ENCODE measurements at regions not wholly inside any gene's neighbourhood (a gene's known extent, or its start where the extent isn't known, plus 50 kb on each side); places are given as distances from the start of the nearest gene placed in this dataset.
A peak's percentile ranks its signal among the peaks of the same experiment; 100 is the strongest.

- no peak for TF ChIP-seq CTCF (IDR thresholded peaks at IDR 0.05)
- DNase-seq (ENCODE audit: low spot score) (no peak), ATAC-seq (ENCODE audit: low FRiP score) (no peak)
Observed at GRCh38 chr18:48476550-48476917, 62.3 kb upstream of the CTIF start.

- peak in 1 of 3 donors; percentile 54 for TF ChIP-seq CTCF (IDR thresholded peaks at IDR 0.05)
- peak; percentile 71 for ATAC-seq (ENCODE audit: low FRiP score)
- DNase-seq (ENCODE audit: low spot score): no peak
Observed at GRCh38 chr18:48475635-48476549, 62.9 kb upstream of the CTIF start.

GRCh38 chr18:48473816-48474215 is 64.6 kb upstream of the ZBTB7C start:
- TF ChIP-seq CTCF (IDR thresholded peaks at IDR 0.05): no peak
- ATAC-seq (ENCODE audit: low FRiP score) (no peak), DNase-seq (ENCODE audit: low spot score) (no peak)

GRCh38 chr18:48472610-48473009 is 63.4 kb upstream of the ZBTB7C start:
- ATAC-seq (ENCODE audit: low FRiP score) (peak; percentile 8), DNase-seq (ENCODE audit: low spot score) (no peak)
- no peak for TF ChIP-seq CTCF (IDR thresholded peaks at IDR 0.05)

GRCh38 chr18:48470484-48471180 is 61.4 kb upstream of the ZBTB7C start:
- no peak for ATAC-seq (ENCODE audit: low FRiP score)
- DNase-seq (ENCODE audit: low spot score): no peak
- TF ChIP-seq CTCF (IDR thresholded peaks at IDR 0.05): no peak

- ATAC-seq (ENCODE audit: low FRiP score) (no peak), DNase-seq (ENCODE audit: low spot score) (no peak)
- no peak for TF ChIP-seq CTCF (IDR thresholded peaks at IDR 0.05)
Observed at GRCh38 chr18:48468151-48468550, 59.0 kb upstream of the ZBTB7C start.

All from omental fat pad (tissue), 3 donors.